Urothelium cell line (cell line): ENCODE measurements at regions not wholly inside any gene's neighbourhood (a gene's known extent, or its start where the extent isn't known, plus 50 kb on each side); places are given as distances from the start of the nearest gene placed in this dataset.
"Not testable (repeated sequence)": the region's sequence is repeated elsewhere in the genome, so short reads cannot be mapped to it uniquely, and the experiment has no call there.

Experiments
- DNase-seq: peaks from one replicate; pipeline ENCODE4 v3.0.0; 2011; ENCODE audit warnings: low spot score, mixed read lengths
- FAIRE-seq: peaks from 2 replicates; lab custom pipeline; 2011; peaks lifted over from hg19 to GRCh38; lab: Jason Lieb, UNC

GRCh38 chr2:120642646-120643045 lies 93.0 kb upstream of the GLI2 start:
- DNase-seq (no peak), FAIRE-seq (no peak)

- FAIRE-seq (no peak), DNase-seq (no peak)
These were observed 88.7 kb upstream of the GLI2 start for GRCh38 chr2:120646994-120647393.

GRCh38 chr2:120647487-120647886 lies 88.2 kb upstream of the GLI2 start:
- no peak for FAIRE-seq
- DNase-seq: no peak

- FAIRE-seq, DNase-seq: not testable (repeated sequence)
These were observed 86.3 kb upstream of the GLI2 start for GRCh38 chr2:120649381-120649780.

- DNase-seq (no peak), FAIRE-seq (no peak)
These were observed 85.5 kb upstream of the GLI2 start for GRCh38 chr2:120650022-120650644.

- no peak for DNase-seq
- no peak for FAIRE-seq
These were observed 83.8 kb upstream of the GLI2 start for GRCh38 chr2:120651818-120652217.

GRCh38 chr2:120653046-120653445 lies 82.6 kb upstream of the GLI2 start:
- no peak for DNase-seq
- no peak for FAIRE-seq

- DNase-seq (no peak), FAIRE-seq (no peak)
These were observed 81.8 kb upstream of the GLI2 start for GRCh38 chr2:120653871-120654270.

- FAIRE-seq: no peak
- no peak for DNase-seq
These were observed 81.1 kb upstream of the GLI2 start for GRCh38 chr2:120654381-120655134.

- no peak for DNase-seq
- no peak for FAIRE-seq
These were observed 79.3 kb upstream of the GLI2 start for GRCh38 chr2:120656273-120656950.

- no peak for FAIRE-seq
- DNase-seq: no peak
These were observed 77.5 kb upstream of the GLI2 start for GRCh38 chr2:120658042-120658769.

- DNase-seq: no peak
- FAIRE-seq: no peak
These were observed 76.9 kb upstream of the GLI2 start for GRCh38 chr2:120658770-120659158.

GRCh38 chr2:120659275-120659977 lies 76.2 kb upstream of the GLI2 start:
- DNase-seq: no peak
- FAIRE-seq: peak; percentile 55

- DNase-seq (no peak), FAIRE-seq (no peak)
These were observed 75.5 kb upstream of the GLI2 start for GRCh38 chr2:120660056-120660694.

GRCh38 chr2:120660771-120661459 lies 74.8 kb upstream of the GLI2 start:
- DNase-seq (no peak), FAIRE-seq (no peak)

GRCh38 chr2:120661551-120661950 lies 74.1 kb upstream of the GLI2 start:
- FAIRE-seq (no peak), DNase-seq (no peak)

GRCh38 chr2:120662046-120662445 lies 73.6 kb upstream of the GLI2 start:
- FAIRE-seq (no peak), DNase-seq (no peak)

- DNase-seq: no peak
- peak; percentile 5 for FAIRE-seq
These were observed 72.9 kb upstream of the GLI2 start for GRCh38 chr2:120662746-120663145.

GRCh38 chr2:120666433-120666832 lies 69.2 kb upstream of the GLI2 start:
- no peak for DNase-seq

GRCh38 chr2:120667981-120668380 lies 67.7 kb upstream of the GLI2 start:
- DNase-seq (no peak), FAIRE-seq (no peak)

More at GRCh38 chr2:120666433-120666832, 69.2 kb upstream of the GLI2 start:
- FAIRE-seq: peak; percentile 68
